Right lobe of liver (tissue), 6 donors: ENCODE measurements at regions not wholly inside any gene's neighbourhood (a gene's known extent, or its start where the extent isn't known, plus 50 kb on each side); places are given as distances from the start of the nearest gene placed in this dataset.

Source experiments
- ATAC-seq, 4 donors: fragments of 200-7000 bp; cut with Tn5 transposase; one replicate each; pipeline ENCODE4 v1.9.1; 2020; ENCODE audit warnings: mild to moderate bottlenecking in 4 of 4, moderate library complexity in 4 of 4
- DNase-seq, 3 donors: peaks; one replicate each; pipeline ENCODE4 v3.0.0-alpha.2; 2020
- H3K27ac ChIP-seq, 3 donors: fragments of 200-600 bp; one replicate each; pipeline ENCODE4 v1.8.0; 2022
- H3K27me3 ChIP-seq, 2 donors: fragments of 200-600 bp; one replicate each; pipeline ENCODE4 v1.8.0; 2022
- H3K36me3 ChIP-seq, 4 donors: fragments of 200-600 bp; sonication (generic) in 1 of 4; one replicate each; pipeline versions ENCODE4 v1.5.1 to v1.8.0; 2017 to 2022; ENCODE audit warnings: control low read depth in 1 of 4
- H3K4me1 ChIP-seq, 4 donors: fragments of 200-600 bp; sonication (generic) in 1 of 4; one replicate each; pipeline versions ENCODE4 v1.5.1 to v1.8.0; 2017 to 2022; ENCODE audit warnings: control low read depth in 1 of 4
- H3K4me3 ChIP-seq, 3 donors: fragments of 200-600 bp; one replicate each; pipeline ENCODE4 v1.8.0; 2022
- H3K9me3 ChIP-seq, 4 donors: fragments of 200-600 bp; sonication (generic) in 1 of 4; one replicate each; pipeline versions ENCODE4 v1.5.1 to v1.8.0; 2017 to 2022; ENCODE audit warnings: control low read depth in 1 of 4
- POLR2A ChIP-seq: fragments of 450-650 bp; IDR thresholded peaks from one replicate; pipeline ENCODE4 v1.6.1; 2017; ENCODE audit warnings: antibody characterized with exemption, mild to moderate bottlenecking
- WGBS: methylation state at CpG from one replicate; pipeline ENCODE4 v1.1.6; 2018; ENCODE audit warnings: low coverage, low lambda C conversion rate; ENCODE audit not compliant: insufficient coverage; ENCODE audit errors: missing lambda C conversion rate; 5-methylcytosine and 5-hydroxymethylcytosine counted together
- intact Hi-C, 2 donors: fragments of 100-400 bp; cut with DNase I; formaldehyde crosslinking; loops; one replicate each; pipeline versions ENCODE4 v1.11.2 to v1.14.1; 2022
- TF ChIP-seq, protein P1 (sequence below), 4 donors: fragments of 200-600 bp in 3 of 4; fragments of 450-650 bp in 1 of 4; IDR thresholded peaks; one replicate each; pipeline versions ENCODE4 v1.5.1 to v1.8.0; 2016 to 2022; ENCODE audit warnings: antibody characterized with exemption in 4 of 4, mild to moderate bottlenecking in 2 of 4
- donor health status: DM: no; HTN: yes; CAD: no.
- donor health status: DM: no; HTN: no; CAD: no.
- donor health status: DM: no; HTN: no; CAD: no.
- donor health status: DM: no; HTN: yes; CAD: no.
- donor health status: DM: no; HTN: yes; CAD: no.

- Histone ChIP-seq H3K9me3 (no peaks in the 10 kb centered on the region), H3K36me3 (no peaks in the 10 kb centered on the region), H3K27me3 (no peaks in the 10 kb centered on the region), H3K27ac (peak overlapping the region in 2 of 3 donors; percentile 90 to 92), H3K4me3 (no peak overlapping the region), H3K4me1 (peaks cover 0 to 54% (median 14%) of the 10 kb centered on the region in 4 donors)
- TF ChIP-seq POLR2A, result no peak
- TF ChIP-seq, protein P1, sequence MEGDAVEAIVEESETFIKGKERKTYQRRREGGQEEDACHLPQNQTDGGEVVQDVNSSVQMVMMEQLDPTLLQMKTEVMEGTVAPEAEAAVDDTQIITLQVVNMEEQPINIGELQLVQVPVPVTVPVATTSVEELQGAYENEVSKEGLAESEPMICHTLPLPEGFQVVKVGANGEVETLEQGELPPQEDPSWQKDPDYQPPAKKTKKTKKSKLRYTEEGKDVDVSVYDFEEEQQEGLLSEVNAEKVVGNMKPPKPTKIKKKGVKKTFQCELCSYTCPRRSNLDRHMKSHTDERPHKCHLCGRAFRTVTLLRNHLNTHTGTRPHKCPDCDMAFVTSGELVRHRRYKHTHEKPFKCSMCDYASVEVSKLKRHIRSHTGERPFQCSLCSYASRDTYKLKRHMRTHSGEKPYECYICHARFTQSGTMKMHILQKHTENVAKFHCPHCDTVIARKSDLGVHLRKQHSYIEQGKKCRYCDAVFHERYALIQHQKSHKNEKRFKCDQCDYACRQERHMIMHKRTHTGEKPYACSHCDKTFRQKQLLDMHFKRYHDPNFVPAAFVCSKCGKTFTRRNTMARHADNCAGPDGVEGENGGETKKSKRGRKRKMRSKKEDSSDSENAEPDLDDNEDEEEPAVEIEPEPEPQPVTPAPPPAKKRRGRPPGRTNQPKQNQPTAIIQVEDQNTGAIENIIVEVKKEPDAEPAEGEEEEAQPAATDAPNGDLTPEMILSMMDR (IDR thresholded peaks at IDR 0.05), result no peak
- WGBS, result 72% methylated on average over 6 of the region's 8 CpGs
- DNase-seq (no peak), ATAC-seq (no peak)
- intact Hi-C loops, result no loop called here
These were observed 160.4 kb upstream of the PWP1 start for GRCh38 chr12:107525063-107525718.

DNA sequence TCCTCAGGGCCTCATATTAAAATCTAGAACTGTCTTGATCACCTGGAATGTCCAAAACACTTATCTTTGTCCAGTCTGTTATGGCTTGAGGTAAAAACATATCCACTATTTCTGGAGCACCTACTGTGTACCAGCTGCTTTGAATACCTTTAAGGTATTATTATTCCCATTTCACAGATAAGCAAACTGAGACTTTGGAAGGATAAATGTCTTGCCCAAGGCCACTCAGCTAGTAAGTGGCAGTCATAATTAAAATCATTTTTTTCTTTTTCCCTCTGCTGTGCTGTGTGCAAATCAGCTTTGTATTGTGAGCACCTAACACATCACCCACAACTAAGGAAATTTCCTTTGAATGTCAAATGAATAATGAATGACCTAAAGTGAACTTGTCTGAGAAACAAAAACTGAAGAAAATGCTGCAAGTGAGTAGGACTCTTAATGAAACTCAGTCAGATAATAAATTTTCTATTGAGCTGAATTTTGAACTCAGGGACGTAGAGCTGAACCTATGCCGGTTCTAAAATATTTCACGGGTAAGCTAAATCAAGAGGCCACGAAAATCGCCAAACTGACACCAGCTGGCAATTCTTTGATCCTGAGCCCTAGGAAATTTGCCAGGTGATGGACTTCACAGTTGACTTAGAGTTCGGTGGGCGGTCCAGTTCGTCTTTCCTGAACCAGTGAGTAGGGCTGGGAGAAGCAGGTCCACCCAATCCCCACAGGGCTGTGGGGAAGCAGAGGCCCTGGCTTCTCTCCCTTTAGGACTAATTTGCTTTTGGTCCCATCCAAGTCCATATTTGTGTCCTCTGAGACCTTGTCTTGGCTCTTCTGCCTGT, 159.7 kb upstream of the PWP1 start:
- Histone ChIP-seq H3K36me3 (no peaks in the 10 kb centered on the region), H3K27me3 (no peaks in the 10 kb centered on the region), H3K4me1 (peaks cover 0 to 46% (median 12%) of the 10 kb centered on the region in 4 donors), H3K9me3 (no peaks in the 10 kb centered on the region), H3K4me3 (no peak overlapping the region), H3K27ac (peak overlapping the region in 1 of 3 donors; percentile 90)
- DNase-seq, result peak in 2 of 3 donors; percentile 52 to 85
- peak in 1 of 4 donors; percentile 69 for ATAC-seq
- intact Hi-C loops, result no loop called here
- 22% methylated on average over 5 of the region's 8 CpGs for WGBS
- no peak for TF ChIP-seq POLR2A
- TF ChIP-seq, protein P1 (IDR thresholded peaks at IDR 0.05), result no peak

DNA sequence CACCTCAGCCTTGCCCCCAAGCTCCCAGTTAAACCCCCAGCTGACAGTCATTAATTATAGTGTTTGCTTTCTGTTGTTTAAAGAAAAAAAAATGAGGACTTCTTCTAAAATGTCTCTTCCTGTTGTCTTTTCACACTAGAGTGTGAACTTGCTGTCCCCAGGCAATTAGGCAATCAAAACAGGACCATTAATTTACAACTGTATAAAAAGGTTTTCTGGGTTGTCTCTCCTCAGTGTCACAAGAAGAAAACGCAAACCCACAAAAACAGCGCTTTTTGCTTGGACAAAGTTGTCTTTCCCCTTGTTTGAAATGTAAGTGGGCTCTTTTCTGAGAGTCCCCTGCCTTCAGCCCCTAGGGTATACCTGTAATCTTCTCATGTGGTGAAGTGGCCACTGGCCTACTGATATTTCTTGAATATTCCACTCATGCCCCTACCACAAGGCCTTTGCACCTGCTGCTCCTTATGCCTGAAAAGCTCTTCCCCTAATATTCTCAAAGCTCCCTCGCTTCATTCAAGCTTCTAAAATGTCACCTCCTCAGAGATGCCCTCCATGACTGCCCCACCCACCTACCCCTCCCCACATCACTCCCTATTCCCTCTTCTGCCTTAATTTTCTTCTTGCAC, 158.9 kb upstream of the PWP1 start:
- no peak for DNase-seq
- Histone ChIP-seq H3K27me3 (no peaks in the 10 kb centered on the region), H3K27ac (peak overlapping the region in 1 of 3 donors; percentile 90), H3K4me1 (peaks cover 0 to 41% (median 12%) of the 10 kb centered on the region in 4 donors), H3K9me3 (no peaks in the 10 kb centered on the region), H3K36me3 (no peaks in the 10 kb centered on the region), H3K4me3 (no peak overlapping the region)
- intact Hi-C loops, result no loop called here
- no peak for TF ChIP-seq POLR2A
- TF ChIP-seq, protein P1 (IDR thresholded peaks at IDR 0.05), result no peak
- ATAC-seq, result no peak
- WGBS, result 88% methylated on average over 3 of the region's 3 CpGs

- WGBS, result 90% methylated on average over 7 of the region's 7 CpGs
- TF ChIP-seq POLR2A, result no peak
- TF ChIP-seq, protein P1 (IDR thresholded peaks at IDR 0.05), result no peak
- no peak for ATAC-seq
These were observed 156.8 kb upstream of the PWP1 start for GRCh38 chr12:107528731-107529365.

More at GRCh38 chr12:107528731-107529365, 156.8 kb upstream of the PWP1 start:
- Histone ChIP-seq H3K36me3 (no peaks in the 10 kb centered on the region), H3K27me3 (no peaks in the 10 kb centered on the region), H3K27ac (no peak overlapping the region), H3K4me1 (peaks cover 0 to 27% (median 7%) of the 10 kb centered on the region in 4 donors), H3K9me3 (no peaks in the 10 kb centered on the region), H3K4me3 (no peak overlapping the region)
- intact Hi-C loops, result no loop called here
- no peak for DNase-seq
